ENCODE measurements at regions not wholly inside any gene's neighbourhood (a gene's known extent, or its start where the extent isn't known, plus 50 kb on each side); places are given as distances from the start of the nearest gene placed in this dataset.
"Not testable (repeated sequence)": the region's sequence is repeated elsewhere in the genome, so short reads cannot be mapped to it uniquely, and the experiment has no call there.

DNA sequence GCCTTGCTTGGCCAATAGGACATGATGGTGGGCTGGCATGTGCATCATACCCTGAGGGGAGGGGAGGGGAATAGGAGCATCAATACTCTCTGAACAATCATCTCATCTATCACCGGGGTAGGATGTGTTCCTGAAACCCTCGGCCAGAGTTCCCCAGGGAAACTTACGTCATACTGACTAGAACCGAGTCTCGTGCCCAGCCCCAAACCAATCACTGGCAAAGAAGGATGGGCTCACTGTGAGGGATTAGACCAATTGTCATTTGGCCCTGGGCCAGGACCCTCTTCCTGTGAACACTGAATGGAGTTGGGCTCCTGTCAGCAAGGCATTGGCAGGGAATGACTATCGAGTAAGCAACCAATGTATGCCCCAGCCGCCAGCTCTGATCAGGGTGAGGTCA lies 261.5 kb downstream of the MYCN start:
- no peak for DNase-seq (ENCODE audit: extremely low read depth, low read depth)
- TF ChIP-seq, protein P1, sequence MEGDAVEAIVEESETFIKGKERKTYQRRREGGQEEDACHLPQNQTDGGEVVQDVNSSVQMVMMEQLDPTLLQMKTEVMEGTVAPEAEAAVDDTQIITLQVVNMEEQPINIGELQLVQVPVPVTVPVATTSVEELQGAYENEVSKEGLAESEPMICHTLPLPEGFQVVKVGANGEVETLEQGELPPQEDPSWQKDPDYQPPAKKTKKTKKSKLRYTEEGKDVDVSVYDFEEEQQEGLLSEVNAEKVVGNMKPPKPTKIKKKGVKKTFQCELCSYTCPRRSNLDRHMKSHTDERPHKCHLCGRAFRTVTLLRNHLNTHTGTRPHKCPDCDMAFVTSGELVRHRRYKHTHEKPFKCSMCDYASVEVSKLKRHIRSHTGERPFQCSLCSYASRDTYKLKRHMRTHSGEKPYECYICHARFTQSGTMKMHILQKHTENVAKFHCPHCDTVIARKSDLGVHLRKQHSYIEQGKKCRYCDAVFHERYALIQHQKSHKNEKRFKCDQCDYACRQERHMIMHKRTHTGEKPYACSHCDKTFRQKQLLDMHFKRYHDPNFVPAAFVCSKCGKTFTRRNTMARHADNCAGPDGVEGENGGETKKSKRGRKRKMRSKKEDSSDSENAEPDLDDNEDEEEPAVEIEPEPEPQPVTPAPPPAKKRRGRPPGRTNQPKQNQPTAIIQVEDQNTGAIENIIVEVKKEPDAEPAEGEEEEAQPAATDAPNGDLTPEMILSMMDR (IDR thresholded peaks at IDR 0.05; ENCODE audit: low read depth, low read length), result no peak

DNA sequence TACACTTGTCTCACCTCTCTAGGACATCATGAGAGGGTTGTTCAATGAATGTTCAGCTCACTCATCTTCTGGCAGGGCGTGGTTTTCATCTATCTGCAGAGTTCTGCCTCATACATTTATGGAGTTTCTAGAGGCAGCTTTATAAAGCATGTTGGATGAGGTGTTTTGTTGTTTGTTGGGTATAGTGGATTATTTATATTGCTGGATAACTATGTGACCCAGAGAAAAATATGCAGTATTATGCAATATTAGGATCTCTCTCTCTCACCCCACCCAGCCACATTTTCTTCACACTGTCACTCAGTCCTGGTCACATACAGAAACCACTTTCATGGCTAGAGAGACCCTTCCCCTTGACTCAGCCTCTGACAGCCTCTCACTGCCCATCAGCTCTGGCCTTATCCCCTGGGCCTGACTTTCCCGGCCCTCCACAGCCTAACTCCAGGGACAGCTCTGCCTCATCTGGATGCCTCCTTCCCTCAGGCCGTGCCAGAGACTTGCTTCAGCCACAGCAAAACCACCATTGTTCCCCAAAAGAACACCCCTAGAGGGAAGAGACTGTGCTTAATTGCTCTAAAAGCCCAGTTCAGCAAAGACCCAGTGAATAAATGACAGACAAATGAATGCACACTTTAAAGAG lies 260.3 kb downstream of the MYCN start:
- TF ChIP-seq, protein P1 (IDR thresholded peaks at IDR 0.05; ENCODE audit: low read depth, low read length), result no peak

DNA sequence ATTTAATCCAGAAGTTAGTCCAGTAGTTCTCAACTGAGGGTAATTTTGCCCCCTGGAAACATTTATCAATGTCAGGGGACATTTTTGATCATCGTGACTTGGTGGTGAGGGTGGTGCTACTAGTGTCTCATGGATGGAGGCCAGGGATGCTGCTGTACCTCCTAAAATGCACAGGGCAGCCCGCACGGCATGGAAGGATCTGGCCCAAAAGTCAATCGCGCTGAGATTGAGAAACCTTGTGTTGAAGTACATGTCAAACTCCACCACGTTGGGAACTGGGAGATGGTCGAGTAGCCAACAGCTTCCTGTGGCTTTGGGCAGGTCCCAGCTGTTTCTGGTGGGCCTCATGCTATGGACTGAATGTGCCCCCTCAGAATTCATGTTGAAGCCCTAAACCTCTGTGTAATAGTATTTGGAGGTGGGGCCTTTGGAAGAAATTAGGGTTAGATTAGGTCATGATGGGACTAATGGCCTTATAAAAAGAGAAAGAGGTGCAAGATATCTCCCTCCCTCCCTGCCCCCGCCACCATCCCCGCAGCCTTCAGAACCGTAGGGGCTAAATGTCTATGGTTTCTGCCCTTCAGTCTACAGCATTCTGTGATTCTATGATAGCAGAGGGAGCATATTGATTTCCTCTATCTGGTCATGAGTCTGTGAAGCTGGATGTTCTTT lies 259.7 kb downstream of the MYCN start:
- no peak for DNase-seq (ENCODE audit: extremely low read depth, low read depth)
- TF ChIP-seq, protein P1 (IDR thresholded peaks at IDR 0.05; ENCODE audit: low read depth, low read length), result no peak

More for the DNA sequence above, 260.3 kb downstream of the MYCN start:
- no peak for DNase-seq (ENCODE audit: extremely low read depth, low read depth)

DNA sequence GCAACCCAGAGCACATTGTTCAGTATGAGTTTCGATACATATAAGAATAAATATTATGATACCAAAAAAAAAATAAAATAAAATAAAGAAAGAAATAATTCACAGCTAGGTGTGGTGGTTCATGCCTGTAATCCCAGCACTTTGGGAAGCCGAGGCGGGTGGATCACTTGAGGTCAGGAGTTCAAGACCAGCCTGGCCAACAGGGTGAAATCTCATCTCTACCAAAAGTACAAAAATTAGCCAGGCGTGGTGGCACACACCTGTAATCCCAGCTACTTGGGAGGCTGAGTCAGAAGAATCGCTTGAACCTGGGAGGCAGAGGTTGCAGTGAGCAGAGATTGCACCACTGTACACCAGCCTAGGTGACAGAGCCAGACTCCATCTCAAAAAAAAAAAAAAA lies 258.9 kb downstream of the MYCN start:
- not testable (repeated sequence) for DNase-seq (ENCODE audit: extremely low read depth, low read depth)

DNA sequence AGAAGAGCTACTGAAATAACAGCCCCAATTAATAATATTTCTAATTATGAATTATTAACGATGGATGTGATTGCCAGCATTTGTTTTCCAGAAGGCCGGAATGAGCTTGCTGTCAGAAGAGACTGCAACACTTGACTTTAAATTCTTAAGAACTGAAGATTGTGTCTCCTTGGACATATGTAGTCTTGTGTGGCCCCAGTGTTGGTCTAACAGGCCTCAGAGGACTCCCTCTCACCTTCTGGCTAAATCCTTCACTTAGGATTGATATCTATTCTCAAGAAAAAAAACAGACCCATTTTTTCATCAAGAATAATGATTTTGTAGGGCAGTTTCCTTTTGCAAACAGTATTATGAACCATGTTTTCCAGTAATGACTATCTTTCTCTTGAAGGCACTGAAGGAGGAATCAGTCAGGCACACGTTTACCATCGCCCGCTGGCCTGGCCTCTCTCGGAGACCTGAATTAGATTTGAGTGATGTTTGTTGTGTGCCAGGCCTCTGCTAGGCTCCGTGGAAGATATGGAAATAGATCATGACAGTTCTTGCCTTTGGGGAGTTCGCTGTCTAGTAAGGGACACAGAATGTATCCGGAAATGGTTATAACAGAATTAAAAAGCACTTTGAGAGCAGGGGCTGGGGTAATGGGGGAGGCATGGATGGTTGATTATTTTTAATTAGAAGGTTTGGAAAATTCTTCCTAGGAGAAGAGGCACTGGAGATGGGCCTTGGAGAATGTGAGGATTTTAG lies 258.0 kb downstream of the MYCN start:
- TF ChIP-seq, protein P1 (IDR thresholded peaks at IDR 0.05; ENCODE audit: low read depth, low read length), result no peak
- no peak for DNase-seq (ENCODE audit: extremely low read depth, low read depth)

DNA sequence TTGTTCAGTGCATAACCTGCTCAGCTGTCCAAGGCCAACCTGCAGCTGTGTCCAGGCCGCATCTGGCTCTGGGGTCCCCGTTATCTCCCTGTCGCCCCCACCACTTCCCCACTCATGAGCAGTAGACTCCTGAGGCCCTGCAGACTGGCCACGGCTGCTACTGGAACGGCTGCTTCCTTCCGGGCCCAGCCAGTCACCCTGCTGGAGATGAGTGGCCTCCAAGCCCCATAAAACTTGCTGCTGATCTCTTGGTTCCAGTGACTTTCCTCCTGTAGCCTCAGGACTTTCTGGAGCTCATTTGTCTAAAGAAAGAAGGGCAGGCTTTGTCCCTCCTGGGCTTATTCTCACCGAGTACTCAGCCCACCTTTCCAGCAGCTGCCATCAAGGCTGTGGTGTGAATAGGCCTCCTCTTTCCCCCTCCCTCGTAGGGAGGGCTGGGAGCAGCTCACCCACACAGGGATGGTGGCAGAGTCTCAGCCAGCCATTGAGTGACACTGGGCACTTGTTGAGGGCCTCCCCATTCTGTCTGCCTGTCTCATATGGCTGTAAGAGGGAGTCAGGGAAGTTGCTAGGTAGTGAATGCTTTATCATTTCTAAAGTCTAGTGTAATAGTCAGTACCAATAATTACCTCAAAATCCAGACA lies 257.3 kb downstream of the MYCN start:
- TF ChIP-seq, protein P1 (IDR thresholded peaks at IDR 0.05; ENCODE audit: low read depth, low read length), result no peak

DNA sequence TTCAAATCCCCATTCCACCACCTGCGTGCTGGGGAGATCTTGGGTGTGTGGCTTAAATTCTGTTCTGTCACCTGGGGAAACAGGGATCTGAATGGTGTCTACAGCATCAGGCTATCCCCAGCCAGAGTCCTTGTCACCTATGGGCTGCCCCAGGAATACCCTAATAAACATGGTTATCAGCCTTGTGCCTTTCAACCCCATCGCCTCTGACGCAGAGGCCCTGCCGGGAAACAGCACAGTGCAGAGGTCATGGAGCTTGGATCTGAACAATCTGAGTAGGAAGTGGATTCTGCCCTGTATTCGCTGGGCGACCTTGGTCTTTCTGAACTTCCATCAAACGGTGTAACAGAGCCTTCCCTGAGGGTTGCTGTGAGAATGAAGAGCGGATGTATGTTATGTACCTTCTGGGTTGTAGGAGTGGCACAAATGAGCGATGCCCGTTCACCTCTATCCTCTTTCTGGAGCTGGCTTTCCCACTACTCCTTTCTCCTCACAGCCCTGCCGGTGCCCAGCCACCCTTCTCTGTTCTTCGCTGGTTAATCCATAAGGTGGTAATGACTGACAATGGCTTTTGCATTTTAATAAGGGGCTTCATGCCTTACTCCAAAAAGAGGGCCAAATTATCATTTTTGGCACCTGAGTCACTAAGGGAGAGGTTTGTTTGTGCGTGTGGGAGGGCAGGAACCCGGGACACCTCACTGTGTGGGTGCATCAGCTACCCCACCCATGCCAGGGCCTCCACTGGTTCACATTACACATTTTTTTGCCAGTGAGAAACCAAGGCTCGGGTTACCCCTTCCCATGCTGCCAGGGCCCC lies 256.5 kb downstream of the MYCN start:
- no peak for DNase-seq (ENCODE audit: extremely low read depth, low read depth)
- TF ChIP-seq, protein P1 (IDR thresholded peaks at IDR 0.05; ENCODE audit: low read depth, low read length), result no peak

More for the DNA sequence above, 257.3 kb downstream of the MYCN start:
- no peak for DNase-seq (ENCODE audit: extremely low read depth, low read depth)
